ENCODE measurements at regions not wholly inside any gene's neighbourhood (a gene's known extent, or its start where the extent isn't known, plus 50 kb on each side); places are given as distances from the start of the nearest gene placed in this dataset.

DNA sequence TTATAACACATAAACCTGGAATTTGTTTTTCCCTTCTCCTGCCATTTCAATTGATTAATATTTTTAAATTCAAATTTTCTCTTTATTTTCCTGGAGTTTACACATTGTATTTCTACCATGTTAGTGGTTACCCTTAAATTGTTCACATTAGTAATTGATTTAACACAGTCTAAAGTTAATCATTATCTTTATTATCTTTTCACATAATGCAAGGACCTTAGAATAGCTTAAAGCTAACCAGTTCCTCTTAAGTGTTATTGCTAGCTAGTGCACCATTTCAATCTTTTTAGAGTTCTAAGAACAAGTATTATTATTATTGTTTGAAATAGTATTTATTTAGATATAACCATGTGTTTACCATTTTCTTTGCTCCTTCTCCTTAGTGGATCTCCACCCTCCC is 251.2 kb upstream of the FBXL7 start:
- H3K4me1 Mint-ChIP-seq (ENCODE audit: low read depth, unreplicated experiment), result peaks cover 13% of the 10 kb centered on the region

DNA sequence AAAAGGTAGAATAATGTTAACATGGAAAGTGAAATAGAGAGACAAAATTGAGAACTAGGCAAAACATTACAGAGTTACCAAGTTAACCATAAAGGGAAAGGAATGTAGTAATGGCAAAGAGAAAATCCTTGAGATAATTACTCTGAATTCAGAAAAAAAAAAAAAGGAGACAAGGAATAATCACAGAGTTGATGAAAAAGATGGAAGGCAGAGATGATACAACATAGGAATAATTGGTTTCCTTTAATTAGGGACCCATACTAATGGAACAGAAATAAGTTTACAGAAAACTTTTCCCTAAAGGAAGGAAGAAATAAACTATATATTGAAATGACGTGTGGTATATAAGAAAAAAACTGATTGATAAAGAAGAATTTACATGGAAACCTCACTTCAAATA is 254.1 kb upstream of the FBXL7 start:
- Histone ChIP-seq H3K36me3 (ENCODE audit: insufficient read depth, low read length) (no peaks in the 10 kb centered on the region), H3K4me1 (ENCODE audit: insufficient read depth, low read length) (no peaks in the 10 kb centered on the region), H3K79me2 (ENCODE audit: insufficient read depth, low read length) (no peaks in the 10 kb centered on the region), H3K9me3 (ENCODE audit: insufficient read depth, low read depth, low read length) (peaks cover 2% of the 10 kb centered on the region), H3K27me3 (ENCODE audit: insufficient read depth, low read length) (no peaks in the 10 kb centered on the region), H3K9ac (ENCODE audit: low read length) (no peak overlapping the region), H3K4me2 (ENCODE audit: low read length) (no peak overlapping the region), H2AFZ (ENCODE audit: low read depth, low read length) (no peak overlapping the region), H3K27ac (ENCODE audit: low read depth, low read length) (no peak overlapping the region), H4K20me1 (ENCODE audit: insufficient read depth, low read length) (no peaks in the 10 kb centered on the region), H3K4me3 (ENCODE audit: insufficient read depth, low read depth, low read length) (no peak overlapping the region)
- peaks cover 13% of the 10 kb centered on the region for H3K4me1 Mint-ChIP-seq (ENCODE audit: low read depth, unreplicated experiment)
- no peak for FAIRE-seq
- DNase-seq (ENCODE audit: low read depth), result no peak
- H3K9me3 Mint-ChIP-seq (ENCODE audit: unreplicated experiment), result peaks cover 10% of the 10 kb centered on the region
- H3K27me3 Mint-ChIP-seq (ENCODE audit: low read depth, unreplicated experiment), result no peaks in the 10 kb centered on the region
- no peak for TF ChIP-seq EZH2 (IDR thresholded peaks at IDR 0.05; ENCODE audit: insufficient read depth, low read length)
- TF ChIP-seq, protein P1, sequence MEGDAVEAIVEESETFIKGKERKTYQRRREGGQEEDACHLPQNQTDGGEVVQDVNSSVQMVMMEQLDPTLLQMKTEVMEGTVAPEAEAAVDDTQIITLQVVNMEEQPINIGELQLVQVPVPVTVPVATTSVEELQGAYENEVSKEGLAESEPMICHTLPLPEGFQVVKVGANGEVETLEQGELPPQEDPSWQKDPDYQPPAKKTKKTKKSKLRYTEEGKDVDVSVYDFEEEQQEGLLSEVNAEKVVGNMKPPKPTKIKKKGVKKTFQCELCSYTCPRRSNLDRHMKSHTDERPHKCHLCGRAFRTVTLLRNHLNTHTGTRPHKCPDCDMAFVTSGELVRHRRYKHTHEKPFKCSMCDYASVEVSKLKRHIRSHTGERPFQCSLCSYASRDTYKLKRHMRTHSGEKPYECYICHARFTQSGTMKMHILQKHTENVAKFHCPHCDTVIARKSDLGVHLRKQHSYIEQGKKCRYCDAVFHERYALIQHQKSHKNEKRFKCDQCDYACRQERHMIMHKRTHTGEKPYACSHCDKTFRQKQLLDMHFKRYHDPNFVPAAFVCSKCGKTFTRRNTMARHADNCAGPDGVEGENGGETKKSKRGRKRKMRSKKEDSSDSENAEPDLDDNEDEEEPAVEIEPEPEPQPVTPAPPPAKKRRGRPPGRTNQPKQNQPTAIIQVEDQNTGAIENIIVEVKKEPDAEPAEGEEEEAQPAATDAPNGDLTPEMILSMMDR (IDR thresholded peaks at IDR 0.05; ENCODE audit: insufficient read depth, low read depth, low read length), result no peak
- H3K36me3 Mint-ChIP-seq (ENCODE audit: low read depth, unreplicated experiment), result no peaks in the 10 kb centered on the region
- H3K4me3 Mint-ChIP-seq (ENCODE audit: unreplicated experiment), result no peak overlapping the region
- H3K27ac Mint-ChIP-seq (ENCODE audit: unreplicated experiment), result no peak overlapping the region

More for the DNA sequence above, 251.2 kb upstream of the FBXL7 start:
- Mint-ChIP-seq H3K27me3 (ENCODE audit: low read depth, unreplicated experiment) (no peaks in the 10 kb centered on the region), H3K36me3 (ENCODE audit: low read depth, unreplicated experiment) (no peaks in the 10 kb centered on the region), H3K9me3 (ENCODE audit: unreplicated experiment) (peaks cover 10% of the 10 kb centered on the region), H3K4me3 (ENCODE audit: unreplicated experiment) (peak overlapping the region; percentile 72), H3K27ac (ENCODE audit: unreplicated experiment) (peak overlapping the region; percentile 91)
- Histone ChIP-seq H3K79me2 (ENCODE audit: insufficient read depth, low read length) (no peaks in the 10 kb centered on the region), H3K9me3 (ENCODE audit: insufficient read depth, low read depth, low read length) (peaks cover 2% of the 10 kb centered on the region), H3K27ac (ENCODE audit: low read depth, low read length) (no peak overlapping the region), H4K20me1 (ENCODE audit: insufficient read depth, low read length) (no peaks in the 10 kb centered on the region), H3K9ac (ENCODE audit: low read length) (no peak overlapping the region), H3K4me1 (ENCODE audit: insufficient read depth, low read length) (no peaks in the 10 kb centered on the region), H3K27me3 (ENCODE audit: insufficient read depth, low read length) (no peaks in the 10 kb centered on the region), H3K4me3 (ENCODE audit: insufficient read depth, low read depth, low read length) (no peak overlapping the region), H3K36me3 (ENCODE audit: insufficient read depth, low read length) (no peaks in the 10 kb centered on the region), H3K4me2 (ENCODE audit: low read length) (peak overlapping the region; percentile 32), H2AFZ (ENCODE audit: low read depth, low read length) (no peak overlapping the region)
- FAIRE-seq (no peak), DNase-seq (ENCODE audit: low read depth) (no peak)
- TF ChIP-seq EZH2 (IDR thresholded peaks at IDR 0.05; ENCODE audit: insufficient read depth, low read length), result no peak
- TF ChIP-seq, protein P1 (IDR thresholded peaks at IDR 0.05; ENCODE audit: insufficient read depth, low read depth, low read length), result no peak

DNA sequence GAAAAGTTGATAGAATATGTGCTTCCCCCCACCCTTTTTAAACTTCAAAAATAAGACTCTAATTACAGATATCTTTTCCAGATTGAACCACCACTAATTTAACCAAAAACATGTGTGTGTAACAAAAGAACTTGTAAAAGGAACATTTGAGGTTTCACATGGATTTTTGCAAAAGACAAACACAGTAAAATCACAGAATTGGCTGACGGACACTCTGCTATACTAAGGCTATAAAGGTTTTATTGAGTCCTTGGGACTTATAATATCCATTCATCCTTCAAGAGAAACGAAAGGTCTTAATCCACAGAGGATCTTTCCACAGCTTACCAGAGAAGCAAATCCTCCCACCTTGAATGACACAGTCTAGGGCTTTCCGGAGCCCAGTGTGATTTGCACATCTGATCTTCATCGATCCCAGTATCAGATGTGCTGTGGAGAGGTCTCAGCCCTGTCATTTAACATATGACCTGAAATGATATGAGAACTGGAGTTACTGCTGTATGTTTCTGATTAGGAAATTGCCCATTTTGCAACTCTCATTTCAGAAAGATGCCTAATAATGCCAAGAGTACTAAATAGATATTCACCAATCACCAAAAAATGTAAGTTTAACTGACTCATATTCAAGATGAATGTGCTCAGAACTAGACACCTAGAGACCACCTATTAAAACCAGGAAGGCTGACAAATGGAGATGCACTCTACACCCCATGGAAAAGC is 256.5 kb upstream of the FBXL7 start:
- no peak overlapping the region for H3K9ac ChIP-seq (ENCODE audit: low read length)
- H3K4me1 ChIP-seq (ENCODE audit: insufficient read depth, low read length), result no peaks in the 10 kb centered on the region
- DNase-seq (ENCODE audit: low read depth) (no peak), FAIRE-seq (no peak)
- TF ChIP-seq EZH2 (IDR thresholded peaks at IDR 0.05; ENCODE audit: insufficient read depth, low read length), result no peak
- TF ChIP-seq, protein P1 (IDR thresholded peaks at IDR 0.05; ENCODE audit: insufficient read depth, low read depth, low read length), result no peak
- no peaks in the 10 kb centered on the region for H3K27me3 ChIP-seq (ENCODE audit: insufficient read depth, low read length)
- Mint-ChIP-seq H3K36me3 (ENCODE audit: low read depth, unreplicated experiment) (no peaks in the 10 kb centered on the region), H3K9me3 (ENCODE audit: unreplicated experiment) (peaks cover 22% of the 10 kb centered on the region), H3K4me1 (ENCODE audit: low read depth, unreplicated experiment) (peaks cover 2% of the 10 kb centered on the region), H3K4me3 (ENCODE audit: unreplicated experiment) (no peak overlapping the region), H3K27me3 (ENCODE audit: low read depth, unreplicated experiment) (no peaks in the 10 kb centered on the region), H3K27ac (ENCODE audit: unreplicated experiment) (no peak overlapping the region)
- H2AFZ ChIP-seq (ENCODE audit: low read depth, low read length), result no peak overlapping the region
- no peaks in the 10 kb centered on the region for H3K79me2 ChIP-seq (ENCODE audit: insufficient read depth, low read length)
- no peaks in the 10 kb centered on the region for H3K36me3 ChIP-seq (ENCODE audit: insufficient read depth, low read length)
- H3K4me3 ChIP-seq (ENCODE audit: insufficient read depth, low read depth, low read length), result no peak overlapping the region
- no peak overlapping the region for H3K4me2 ChIP-seq (ENCODE audit: low read length)
- H3K27ac ChIP-seq (ENCODE audit: low read depth, low read length), result no peak overlapping the region
- H3K9me3 ChIP-seq (ENCODE audit: insufficient read depth, low read depth, low read length), result peaks cover 4% of the 10 kb centered on the region
- H4K20me1 ChIP-seq (ENCODE audit: insufficient read depth, low read length), result no peaks in the 10 kb centered on the region

Data from astrocyte (in vitro differentiated cells and primary cell).